C4-2B (cell line): ENCODE measurements at regions not wholly inside any gene's neighbourhood (a gene's known extent, or its start where the extent isn't known, plus 50 kb on each side); places are given as distances from the start of the nearest gene placed in this dataset.

ENCODE experiments used
- H3K27ac ChIP-seq: fragments of 450-650 bp; 2 replicates; pipeline ENCODE4 v1.5.1; 2017
- CTCF ChIP-seq: fragments of 450-650 bp; conservative IDR thresholded peaks from 2 replicates; pipeline ENCODE4 v1.5.1; 2017; ENCODE audit warnings: mild to moderate bottlenecking
- ZFX ChIP-seq: fragments of 450-650 bp; IDR thresholded peaks from 2 replicates; pipeline ENCODE4 v1.6.1; 2017

- H3K27ac ChIP-seq, result no peak overlapping the region
- TF ChIP-seq CTCF (no peak), ZFX (no peak)
Measured at GRCh38 chr22:33116841-33117547, 58.8 kb upstream of the SYN3 start.

GRCh38 chr22:33114565-33114964 is 56.4 kb upstream of the SYN3 start:
- no peak overlapping the region for H3K27ac ChIP-seq
- TF ChIP-seq ZFX (no peak), CTCF (no peak)

- no peak for TF ChIP-seq ZFX
- no peak for TF ChIP-seq CTCF
- H3K27ac ChIP-seq, result no peak overlapping the region
Measured at GRCh38 chr22:33112580-33112979, 54.4 kb upstream of the SYN3 start.

- no peak overlapping the region for H3K27ac ChIP-seq
- TF ChIP-seq ZFX (no peak), CTCF (no peak)
Measured at GRCh38 chr22:33111491-33111890, 53.3 kb upstream of the SYN3 start.

GRCh38 chr22:33110562-33111163 is 52.5 kb upstream of the SYN3 start:
- no peak for TF ChIP-seq ZFX
- no peak for TF ChIP-seq CTCF
- no peak overlapping the region for H3K27ac ChIP-seq

- no peak overlapping the region for H3K27ac ChIP-seq
- TF ChIP-seq CTCF (no peak), ZFX (no peak)
Measured at GRCh38 chr22:33109514-33110430, 51.6 kb upstream of the SYN3 start.

- no peak for TF ChIP-seq ZFX
- TF ChIP-seq CTCF, result no peak
- no peak overlapping the region for H3K27ac ChIP-seq
Measured at GRCh38 chr22:33108037-33108436, 49.9 kb upstream of the SYN3 start.
